ENCODE measurements at regions not wholly inside any gene's neighbourhood (a gene's known extent, or its start where the extent isn't known, plus 50 kb on each side); places are given as distances from the start of the nearest gene placed in this dataset.
A peak's percentile ranks its signal among the peaks of the same experiment; 100 is the strongest.

DNA sequence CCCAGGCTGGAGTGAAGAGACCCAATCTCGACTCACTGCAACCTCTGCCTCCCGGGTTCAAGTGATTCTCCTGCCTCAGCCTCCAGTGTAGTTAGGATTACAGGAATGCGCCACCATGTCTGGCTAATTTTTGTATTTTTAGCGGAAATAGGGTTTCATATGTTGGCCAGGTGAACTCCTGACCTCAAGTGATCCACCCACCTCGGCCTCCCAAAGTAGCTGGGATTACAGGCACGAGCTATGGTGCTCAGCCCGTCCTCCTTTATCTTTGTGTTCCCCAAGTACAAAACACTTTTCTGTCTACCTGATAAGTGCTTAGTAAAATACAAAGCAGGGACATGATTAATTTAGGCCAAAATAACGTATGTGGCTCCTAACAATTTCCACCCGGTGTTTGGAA, 91.2 kb upstream of the STK17B start:
- Histone ChIP-seq H3K4me3 (peak overlapping the region in 1 of 12 donors; percentile 4), H3K27ac (peak overlapping the region in 2 of 12 donors; percentile 13 to 83), H3K27me3 (no peaks in the 10 kb centered on the region), H3K4me1 (peaks cover 0 to 60% (median 12%) of the 10 kb centered on the region in 12 donors), H3K36me3 (peaks cover 0 to 49% (median under 1%) of the 10 kb centered on the region in 9 donors), H3K9me3 (no peaks in the 10 kb centered on the region)
- DNase-seq, result no peak
- TF ChIP-seq, protein P1, sequence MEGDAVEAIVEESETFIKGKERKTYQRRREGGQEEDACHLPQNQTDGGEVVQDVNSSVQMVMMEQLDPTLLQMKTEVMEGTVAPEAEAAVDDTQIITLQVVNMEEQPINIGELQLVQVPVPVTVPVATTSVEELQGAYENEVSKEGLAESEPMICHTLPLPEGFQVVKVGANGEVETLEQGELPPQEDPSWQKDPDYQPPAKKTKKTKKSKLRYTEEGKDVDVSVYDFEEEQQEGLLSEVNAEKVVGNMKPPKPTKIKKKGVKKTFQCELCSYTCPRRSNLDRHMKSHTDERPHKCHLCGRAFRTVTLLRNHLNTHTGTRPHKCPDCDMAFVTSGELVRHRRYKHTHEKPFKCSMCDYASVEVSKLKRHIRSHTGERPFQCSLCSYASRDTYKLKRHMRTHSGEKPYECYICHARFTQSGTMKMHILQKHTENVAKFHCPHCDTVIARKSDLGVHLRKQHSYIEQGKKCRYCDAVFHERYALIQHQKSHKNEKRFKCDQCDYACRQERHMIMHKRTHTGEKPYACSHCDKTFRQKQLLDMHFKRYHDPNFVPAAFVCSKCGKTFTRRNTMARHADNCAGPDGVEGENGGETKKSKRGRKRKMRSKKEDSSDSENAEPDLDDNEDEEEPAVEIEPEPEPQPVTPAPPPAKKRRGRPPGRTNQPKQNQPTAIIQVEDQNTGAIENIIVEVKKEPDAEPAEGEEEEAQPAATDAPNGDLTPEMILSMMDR (IDR thresholded peaks at IDR 0.05), result no peak
- TF ChIP-seq POLR2A (IDR thresholded peaks at IDR 0.05), result no peak
- ATAC-seq, result peak in 1 of 4 donors; percentile 12
- WGBS, 4 donors, result 70 to 75% (median 70%) methylated on average over 9 of the region's 9 CpGs
- intact Hi-C loops (cut with DNase I), result loop anchor here in 1 of 10 donors (5.0 kb wide), 1 partner anchor 90 kb away; the partner anchor contains the start of gene STK17B

DNA sequence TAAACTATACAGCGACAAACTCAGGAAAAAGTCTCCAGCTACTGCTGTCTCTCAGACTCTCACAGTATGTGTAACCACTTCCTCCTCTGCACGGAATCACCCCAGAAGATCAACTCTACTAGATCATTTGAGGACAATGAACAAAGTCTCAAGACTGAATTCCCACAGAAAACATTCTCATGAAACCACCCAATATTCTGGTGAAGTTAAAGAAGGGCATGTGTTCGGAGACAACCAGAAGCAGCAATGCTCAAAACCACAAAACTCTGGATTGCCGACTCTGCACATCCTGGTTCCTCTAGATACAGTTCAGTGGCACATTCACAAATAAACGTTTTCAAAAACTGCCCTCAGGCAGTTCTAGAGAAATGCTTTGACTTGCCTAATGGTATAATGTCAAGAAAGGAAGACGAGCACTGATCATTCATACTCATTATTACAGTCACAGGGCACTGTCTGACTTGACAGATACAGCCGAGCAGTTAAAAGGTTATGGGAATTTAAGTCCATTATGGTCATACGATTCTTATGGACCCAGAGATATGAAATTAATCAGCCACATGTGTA, 91.9 kb upstream of the STK17B start:
- no peak for TF ChIP-seq POLR2A (IDR thresholded peaks at IDR 0.05)
- TF ChIP-seq, protein P1 (IDR thresholded peaks at IDR 0.05), result no peak
- H3K27me3 ChIP-seq, result no peaks in the 10 kb centered on the region
- intact Hi-C loops (cut with DNase I), result loop anchor here in 1 of 10 donors (5.0 kb wide), 1 partner anchor 91 kb away; the partner anchor contains the start of gene STK17B
- no peak for DNase-seq
- ATAC-seq, result peak; percentile 52 to 82 (median 70)
- H3K27ac ChIP-seq, result peak overlapping the region in 1 of 12 donors; percentile 83
- H3K9me3 ChIP-seq, result no peaks in the 10 kb centered on the region
- no peak overlapping the region for H3K4me3 ChIP-seq
- peaks cover 0 to 67% (median 18%) of the 10 kb centered on the region in 12 donors for H3K4me1 ChIP-seq
- peaks cover 0 to 45% (median 1%) of the 10 kb centered on the region in 9 donors for H3K36me3 ChIP-seq
- WGBS, 4 donors, result 56 to 60% (median 59%) methylated on average over 8 of the region's 8 CpGs

DNA sequence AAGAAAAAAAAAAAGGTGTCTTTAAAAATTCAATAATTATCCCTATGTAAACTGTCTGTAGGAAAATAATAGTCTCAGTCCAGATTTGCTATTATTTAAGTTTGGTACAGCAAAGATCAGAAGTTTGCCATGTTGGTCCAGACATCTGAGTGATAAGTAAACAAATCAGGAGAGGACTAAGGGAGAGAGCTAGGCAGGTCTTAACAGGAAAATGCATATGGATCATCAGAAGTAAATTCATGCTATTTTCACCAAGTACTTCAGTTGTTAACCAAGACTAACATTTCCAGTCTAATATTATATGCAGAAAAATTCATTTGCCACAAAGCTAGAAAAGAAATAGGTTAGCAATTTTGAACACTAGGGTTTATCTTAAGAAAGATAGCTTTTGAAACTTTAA, 95.0 kb upstream of the STK17B start:
- ATAC-seq, result no peak
- Histone ChIP-seq H3K27me3 (no peaks in the 10 kb centered on the region), H3K4me1 (peaks cover 0 to 67% (median 27%) of the 10 kb centered on the region in 12 donors), H3K36me3 (peaks cover 0 to 45% (median 7%) of the 10 kb centered on the region in 9 donors), H3K9me3 (no peaks in the 10 kb centered on the region), H3K27ac (peak overlapping the region in 4 of 12 donors; percentile 7 to 91 (median 23)), H3K4me3 (no peak overlapping the region)
- TF ChIP-seq, protein P1 (IDR thresholded peaks at IDR 0.05), result no peak
- TF ChIP-seq POLR2A (IDR thresholded peaks at IDR 0.05), result no peak
- no peak for DNase-seq
- intact Hi-C loops (cut with DNase I), result loop anchor here in 1 of 10 donors (5.0 kb wide), 1 partner anchor 94 kb away; the partner anchor contains the start of gene STK17B

DNA sequence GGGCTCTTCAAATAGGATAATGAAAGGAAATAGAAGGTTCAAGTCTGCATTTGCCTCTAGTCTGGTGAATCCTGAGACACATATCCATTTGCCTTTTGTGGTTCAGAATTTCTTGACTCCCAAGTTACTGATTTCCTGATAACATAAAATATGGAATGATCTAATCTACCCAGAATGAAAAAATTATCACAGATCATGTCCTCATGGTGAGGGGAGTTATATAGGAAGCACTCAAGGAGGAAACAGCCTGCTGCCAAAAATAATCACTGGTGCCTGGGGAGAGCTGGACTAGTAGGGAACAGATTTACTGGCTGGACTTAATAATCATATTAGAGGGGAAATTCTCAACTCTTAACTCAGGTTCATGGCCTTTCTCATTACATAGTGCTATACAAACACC, 95.5 kb upstream of the STK17B start:
- Histone ChIP-seq H3K9me3 (no peaks in the 10 kb centered on the region), H3K27me3 (no peaks in the 10 kb centered on the region), H3K4me3 (no peak overlapping the region), H3K27ac (peak overlapping the region in 5 of 12 donors; percentile 7 to 91 (median 35)), H3K36me3 (peaks cover 0 to 41% (median 7%) of the 10 kb centered on the region in 9 donors), H3K4me1 (peaks cover 0 to 66% (median 27%) of the 10 kb centered on the region in 12 donors)
- no peak for DNase-seq
- ATAC-seq, result peak in 2 of 4 donors; percentile 42 to 53
- no peak for TF ChIP-seq POLR2A (IDR thresholded peaks at IDR 0.05)
- TF ChIP-seq, protein P1 (IDR thresholded peaks at IDR 0.05), result no peak
- intact Hi-C loops (cut with DNase I), result loop anchor here in 1 of 10 donors (5.0 kb wide), 1 partner anchor 95 kb away; the partner anchor contains the start of gene STK17B
